ENCODE measurements at regions not wholly inside any gene's neighbourhood (a gene's known extent, or its start where the extent isn't known, plus 50 kb on each side); places are given as distances from the start of the nearest gene placed in this dataset.
"Not testable (repeated sequence)": the region's sequence is repeated elsewhere in the genome, so short reads cannot be mapped to it uniquely, and the experiment has no call there.

GRCh38 chr7:93048136-93048930, 69.4 kb downstream of the SAMD9 start:
- no peak for DNase-seq

- no peak for DNase-seq
Observed at GRCh38 chr7:93047514-93048099, 70.2 kb downstream of the SAMD9 start.

GRCh38 chr7:93046641-93047040, 71.1 kb downstream of the SAMD9 start:
- DNase-seq = no peak

GRCh38 chr7:93044147-93044810, 73.5 kb downstream of the SAMD9 start:
- DNase-seq = no peak

- no peak for DNase-seq
Observed at GRCh38 chr7:93043385-93043985, 74.3 kb downstream of the SAMD9 start.

GRCh38 chr7:93040355-93040754, 77.4 kb downstream of the SAMD9 start:
- no peak for DNase-seq

- DNase-seq = no peak
Observed at GRCh38 chr7:93039786-93040185, 78.0 kb downstream of the SAMD9 start.

GRCh38 chr7:93039282-93039681, 78.5 kb downstream of the SAMD9 start:
- no peak for DNase-seq

GRCh38 chr7:93036807-93037206, 81.0 kb downstream of the SAMD9 start:
- DNase-seq = no peak

GRCh38 chr7:93036149-93036640, 81.6 kb downstream of the SAMD9 start:
- DNase-seq = no peak

- DNase-seq = no peak
Observed at GRCh38 chr7:93031795-93032194, 86.0 kb downstream of the SAMD9 start.

GRCh38 chr7:93030605-93031225, 87.1 kb downstream of the SAMD9 start:
- no peak for DNase-seq

GRCh38 chr7:93029056-93029455, 88.7 kb downstream of the SAMD9 start:
- no peak for DNase-seq

- no peak for DNase-seq
Observed at GRCh38 chr7:93028610-93029009, 89.2 kb downstream of the SAMD9 start.

- no peak for DNase-seq
Observed at GRCh38 chr7:93027044-93027443, 90.7 kb downstream of the SAMD9 start.

- no peak for DNase-seq
Observed at GRCh38 chr7:93026425-93026824, 91.4 kb downstream of the SAMD9 start.

GRCh38 chr7:93025389-93025788, 92.4 kb downstream of the SAMD9 start:
- no peak for DNase-seq

- DNase-seq = not testable (repeated sequence)
Observed at GRCh38 chr7:93022931-93023478, 94.8 kb downstream of the SAMD9 start.

- no peak for DNase-seq
Observed at GRCh38 chr7:93021748-93022147, 96.0 kb downstream of the SAMD9 start.

GRCh38 chr7:93018716-93019115, 99.1 kb downstream of the SAMD9 start:
- DNase-seq = no peak

GRCh38 chr7:93016681-93017381, 100.9 kb downstream of the SAMD9 start:
- DNase-seq = no peak
